Stomach (tissue), 4 donors: ENCODE measurements at regions not wholly inside any gene's neighbourhood (a gene's known extent, or its start where the extent isn't known, plus 50 kb on each side); places are given as distances from the start of the nearest gene placed in this dataset.

Experiments
- EP300 ChIP-seq: sonication (generic); formaldehyde crosslinking; IDR thresholded peaks from one replicate; pipeline ENCODE4 v1.6.1; 2017; ENCODE audit warnings: antibody characterized with exemption
- POLR2A ChIP-seq, 4 donors: fragments of 450-650 bp; IDR thresholded peaks; one replicate each; pipeline ENCODE4 v1.6.1; 2016; ENCODE audit warnings: antibody characterized with exemption in 4 of 4, control low read depth in 2 of 4, mild to moderate bottlenecking in 1 of 4, moderate library complexity in 1 of 4
- POLR2AphosphoS5 ChIP-seq, 3 donors: sonication (generic); formaldehyde crosslinking; IDR thresholded peaks; one replicate each; pipeline ENCODE4 v1.6.1; 2016; ENCODE audit warnings: antibody characterized with exemption in 3 of 3
- TF ChIP-seq, protein P1 (sequence below), 7 experiments: fragments of 450-650 bp in 4 of 7; fragments of 200-600 bp in 3 of 7; sonication (generic) in 3 of 7; IDR thresholded peaks; one replicate each; pipeline ENCODE4 v1.5.1; 2016 to 2019; ENCODE audit warnings: antibody characterized with exemption in 7 of 7, control low read depth in 2 of 7, mild to moderate bottlenecking in 1 of 7

DNA sequence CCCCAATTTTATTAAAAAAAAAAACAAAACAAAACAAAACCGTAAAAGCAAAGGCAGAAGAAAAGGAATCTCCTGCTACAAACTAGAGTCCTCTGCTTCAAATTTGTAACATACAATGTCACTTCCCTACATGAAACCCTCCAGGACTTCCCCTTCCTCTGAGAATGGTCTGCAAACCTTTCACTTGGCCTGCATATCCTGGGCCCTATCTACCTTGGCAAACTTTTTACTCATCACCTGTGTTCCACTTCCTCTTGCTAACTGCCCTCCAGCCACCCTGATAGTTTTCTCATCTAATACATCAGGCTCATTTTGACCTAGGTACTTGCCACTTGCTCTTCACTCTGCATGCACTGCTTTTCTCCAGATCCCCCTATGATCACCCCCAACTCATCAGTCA lies 255.5 kb downstream of the ETAA1 start:
- TF ChIP-seq, protein P1, sequence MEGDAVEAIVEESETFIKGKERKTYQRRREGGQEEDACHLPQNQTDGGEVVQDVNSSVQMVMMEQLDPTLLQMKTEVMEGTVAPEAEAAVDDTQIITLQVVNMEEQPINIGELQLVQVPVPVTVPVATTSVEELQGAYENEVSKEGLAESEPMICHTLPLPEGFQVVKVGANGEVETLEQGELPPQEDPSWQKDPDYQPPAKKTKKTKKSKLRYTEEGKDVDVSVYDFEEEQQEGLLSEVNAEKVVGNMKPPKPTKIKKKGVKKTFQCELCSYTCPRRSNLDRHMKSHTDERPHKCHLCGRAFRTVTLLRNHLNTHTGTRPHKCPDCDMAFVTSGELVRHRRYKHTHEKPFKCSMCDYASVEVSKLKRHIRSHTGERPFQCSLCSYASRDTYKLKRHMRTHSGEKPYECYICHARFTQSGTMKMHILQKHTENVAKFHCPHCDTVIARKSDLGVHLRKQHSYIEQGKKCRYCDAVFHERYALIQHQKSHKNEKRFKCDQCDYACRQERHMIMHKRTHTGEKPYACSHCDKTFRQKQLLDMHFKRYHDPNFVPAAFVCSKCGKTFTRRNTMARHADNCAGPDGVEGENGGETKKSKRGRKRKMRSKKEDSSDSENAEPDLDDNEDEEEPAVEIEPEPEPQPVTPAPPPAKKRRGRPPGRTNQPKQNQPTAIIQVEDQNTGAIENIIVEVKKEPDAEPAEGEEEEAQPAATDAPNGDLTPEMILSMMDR (IDR thresholded peaks at IDR 0.05): no peak
- TF ChIP-seq EP300 (no peak), POLR2A (IDR thresholded peaks at IDR 0.05) (no peak), POLR2AphosphoS5 (IDR thresholded peaks at IDR 0.05) (no peak)
